Hepatocyte (in vitro differentiated cells): ENCODE measurements at regions not wholly inside any gene's neighbourhood (a gene's known extent, or its start where the extent isn't known, plus 50 kb on each side); places are given as distances from the start of the nearest gene placed in this dataset.
A peak's percentile ranks its signal among the peaks of the same experiment; 100 is the strongest.
"Not testable (repeated sequence)": the region's sequence is repeated elsewhere in the genome, so short reads cannot be mapped to it uniquely, and the experiment has no call there.

ENCODE experiments used
- DNase-seq: peaks from one replicate; pipeline ENCODE4 v3.0.0-alpha.2; 2016; ENCODE audit warnings: low spot score
- H2AFZ ChIP-seq: fragments of 200-600 bp; sonication (generic); 2 replicates; pipeline ENCODE4 v1.6.0; 2016; ENCODE audit warnings: antibody characterized with exemption, mild to moderate bottlenecking
- H3K27ac ChIP-seq: fragments of 200-600 bp; sonication (generic); 2 replicates; pipeline ENCODE4 v1.5.1; 2016; ENCODE audit warnings: mild to moderate bottlenecking
- H3K27me3 ChIP-seq: fragments of 200-600 bp; sonication (generic); 2 replicates; pipeline ENCODE4 v1.6.1; 2016
- H3K36me3 ChIP-seq: fragments of 200-600 bp; sonication (generic); replicated peaks from 2 replicates; pipeline ENCODE4 v1.5.1; 2016; ENCODE audit warnings: low read depth; ENCODE audit not compliant: insufficient read depth
- H3K4me1 ChIP-seq: fragments of 200-600 bp; sonication (generic); 2 replicates; pipeline ENCODE4 v1.5.1; 2016; ENCODE audit warnings: mild to moderate bottlenecking, moderate library complexity; ENCODE audit not compliant: insufficient read depth
- H3K4me2 ChIP-seq: fragments of 200-600 bp; sonication (generic); 2 replicates; pipeline ENCODE4 v1.6.0; 2016
- H3K4me3 ChIP-seq: fragments of 200-600 bp; sonication (generic); 2 replicates; pipeline ENCODE4 v1.5.1; 2016; ENCODE audit warnings: mild to moderate bottlenecking
- H3K79me2 ChIP-seq: fragments of 200-600 bp; sonication (generic); 2 replicates; pipeline ENCODE4 v1.6.0; 2017; ENCODE audit warnings: mild to moderate bottlenecking
- H3K9me2 ChIP-seq: fragments of 200-600 bp; sonication (generic); replicated peaks from 2 replicates; pipeline ENCODE4 v1.6.0; 2017; ENCODE audit warnings: mild to moderate bottlenecking; ENCODE audit not compliant: insufficient read depth
- H3K9me3 ChIP-seq: fragments of 200-600 bp; sonication (generic); 2 replicates; pipeline ENCODE4 v1.5.1; 2016; ENCODE audit warnings: low read depth, mild to moderate bottlenecking
- H4K20me1 ChIP-seq: fragments of 200-600 bp; sonication (generic); 2 replicates; pipeline ENCODE4 v1.6.0; 2016; ENCODE audit warnings: mild to moderate bottlenecking; ENCODE audit not compliant: insufficient read depth, poor library complexity, severe bottlenecking
- CTCF ChIP-seq: fragments of 200-600 bp; sonication (generic); IDR thresholded peaks from 2 replicates; pipeline ENCODE4 v1.5.1; 2016; ENCODE audit warnings: antibody characterized with exemption, mild to moderate bottlenecking; ENCODE audit not compliant: poor library complexity
- EZH2 ChIP-seq: fragments of 200-600 bp; sonication (generic); IDR thresholded peaks from 2 replicates; pipeline ENCODE4 v1.6.1; 2016; ENCODE audit warnings: antibody characterized with exemption, mild to moderate bottlenecking, borderline replicate concordance
- EZH2phosphoT487 ChIP-seq: fragments of 200-600 bp; sonication (generic); IDR thresholded peaks from one replicate; pipeline ENCODE4 v1.6.1; 2018; ENCODE audit warnings: antibody characterized with exemption, mild to moderate bottlenecking, low read depth, moderate library complexity; ENCODE audit not compliant: unreplicated experiment, severe bottlenecking
- WGBS: methylation state at CpG from one replicate; pipeline ENCODE4 v1.1.6; 2016; ENCODE audit warnings: low lambda C conversion rate; ENCODE audit errors: missing lambda C conversion rate; 5-methylcytosine and 5-hydroxymethylcytosine counted together

- Histone ChIP-seq H3K36me3 (no peaks in the 10 kb centered on the region), H4K20me1 (no peaks in the 10 kb centered on the region), H3K9me3 (no peaks in the 10 kb centered on the region), H3K27ac (no peak overlapping the region), H3K27me3 (no peaks in the 10 kb centered on the region), H3K4me1 (no peaks in the 10 kb centered on the region), H3K4me3 (no peak overlapping the region), H3K79me2 (no peaks in the 10 kb centered on the region), H3K4me2 (no peak overlapping the region), H3K9me2 (no peaks in the 10 kb centered on the region), H2AFZ (no peak overlapping the region)
- no peak for TF ChIP-seq CTCF
- no peak for TF ChIP-seq EZH2
- TF ChIP-seq EZH2phosphoT487: no peak
- WGBS: 96% methylated on average over 16 of the region's 17 CpGs
- no peak for DNase-seq
Observed at GRCh38 chr19:27806471-27807070, 1406.4 kb downstream of the UQCRFS1 start.

- no peaks in the 10 kb centered on the region for H3K79me2 ChIP-seq
- no peak overlapping the region for H2AFZ ChIP-seq
- H3K9me2 ChIP-seq: no peaks in the 10 kb centered on the region
- H3K27me3 ChIP-seq: no peaks in the 10 kb centered on the region
- no peaks in the 10 kb centered on the region for H3K36me3 ChIP-seq
- H4K20me1 ChIP-seq: no peaks in the 10 kb centered on the region
- no peak for DNase-seq
- no peak overlapping the region for H3K27ac ChIP-seq
- no peak overlapping the region for H3K4me2 ChIP-seq
- 97% methylated on average over 19 of the region's 19 CpGs for WGBS
- no peak overlapping the region for H3K4me3 ChIP-seq
- no peak for TF ChIP-seq EZH2phosphoT487
- no peak for TF ChIP-seq EZH2
- no peak for TF ChIP-seq CTCF
- H3K4me1 ChIP-seq: no peaks in the 10 kb centered on the region
- H3K9me3 ChIP-seq: no peaks in the 10 kb centered on the region
Observed at GRCh38 chr19:27805848-27806247, 1407.1 kb downstream of the UQCRFS1 start.

GRCh38 chr19:27802293-27802692 is 1410.7 kb downstream of the UQCRFS1 start:
- 65% methylated on average over 15 of the region's 15 CpGs for WGBS
- not testable (repeated sequence) for H3K4me1 ChIP-seq, H3K79me2 ChIP-seq, H2AFZ ChIP-seq, H3K27me3 ChIP-seq, H4K20me1 ChIP-seq, H3K9me2 ChIP-seq, H3K27ac ChIP-seq, H3K4me2 ChIP-seq, H3K36me3 ChIP-seq, DNase-seq, H3K4me3 ChIP-seq, H3K9me3 ChIP-seq
- peak; percentile 26 for TF ChIP-seq CTCF

- Histone ChIP-seq H4K20me1 (no peaks in the 10 kb centered on the region), H3K79me2 (peaks cover 38% of the 10 kb centered on the region)
- 96% methylated on average over 1 of the region's 1 CpG for WGBS
Observed at GRCh38 chr19:27796540-27796939, 1416.4 kb downstream of the UQCRFS1 start.

More at GRCh38 chr19:27796540-27796939, 1416.4 kb downstream of the UQCRFS1 start:
- Histone ChIP-seq H3K4me2 (no peak overlapping the region), H3K4me1 (peaks cover 7% of the 10 kb centered on the region), H3K9me2 (no peaks in the 10 kb centered on the region), H3K36me3 (no peaks in the 10 kb centered on the region), H3K9me3 (no peaks in the 10 kb centered on the region), H2AFZ (no peak overlapping the region), H3K4me3 (no peak overlapping the region), H3K27me3 (no peaks in the 10 kb centered on the region), H3K27ac (no peak overlapping the region)
- DNase-seq: no peak
- no peak for TF ChIP-seq EZH2
